Rectal smooth muscle tissue (tissue), 1 donor: ENCODE measurements at regions not wholly inside any gene's neighbourhood (a gene's known extent, or its start where the extent isn't known, plus 50 kb on each side); places are given as distances from the start of the nearest gene placed in this dataset.

Experiments used
- H3K27ac ChIP-seq: one replicate; pipeline ENCODE4 v1.7.0; 2013; ENCODE audit warnings: low read depth, low read length, inconsistent platforms
- H3K27me3 ChIP-seq: one replicate; pipeline ENCODE4 v1.7.0; 2013; ENCODE audit warnings: low read length; ENCODE audit not compliant: control insufficient read depth, insufficient read depth
- H3K36me3 ChIP-seq: one replicate; pipeline ENCODE4 v1.7.0; 2013; ENCODE audit warnings: low read length; ENCODE audit not compliant: control insufficient read depth, insufficient read depth
- H3K4me1 ChIP-seq: one replicate; pipeline ENCODE4 v1.7.0; 2013; ENCODE audit warnings: low read length; ENCODE audit not compliant: control insufficient read depth, insufficient read depth
- H3K4me3 ChIP-seq: one replicate; pipeline ENCODE4 v1.7.0; 2013; ENCODE audit warnings: low read length
- H3K9ac ChIP-seq: one replicate; pipeline ENCODE4 v1.7.0; 2013; ENCODE audit warnings: low read length

DNA sequence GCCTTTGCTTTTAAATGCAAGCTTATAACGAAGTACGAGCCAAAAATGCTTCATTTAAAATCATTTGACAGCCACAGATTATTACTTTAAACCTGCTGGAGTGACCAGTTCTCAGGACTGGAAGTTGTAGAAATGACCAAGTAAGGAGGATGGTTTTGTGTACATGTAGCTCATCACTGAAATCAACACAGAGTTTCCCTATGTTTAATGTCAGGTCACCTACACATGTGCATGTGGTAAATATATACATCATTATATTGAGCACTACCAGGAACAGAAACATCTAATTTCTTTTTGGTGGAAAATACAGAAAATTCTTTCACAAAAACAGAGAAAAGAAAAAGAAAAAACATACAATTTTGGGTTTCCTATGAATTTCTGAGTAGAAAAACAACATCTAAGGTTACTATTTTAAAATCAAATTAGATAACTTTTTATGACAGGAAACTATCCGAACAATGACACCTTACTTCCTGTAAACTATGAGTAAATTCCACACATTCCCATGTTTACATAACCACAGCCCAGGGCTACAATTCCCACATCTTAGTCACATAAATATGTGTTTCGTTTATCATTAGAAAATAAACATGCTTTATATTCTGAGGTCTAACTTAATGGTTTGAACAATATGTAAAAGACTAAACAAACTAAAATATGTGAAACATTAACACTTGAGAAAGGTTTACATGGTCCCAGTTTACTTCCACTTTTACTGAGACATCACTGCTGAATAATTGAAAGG, 73.6 kb downstream of the ZNF281 start:
- Histone ChIP-seq H3K27ac (no peak overlapping the region), H3K9ac (no peak overlapping the region), H3K4me3 (no peak overlapping the region), H3K4me1 (no peaks in the 10 kb centered on the region), H3K27me3 (no peaks in the 10 kb centered on the region), H3K36me3 (no peaks in the 10 kb centered on the region)

DNA sequence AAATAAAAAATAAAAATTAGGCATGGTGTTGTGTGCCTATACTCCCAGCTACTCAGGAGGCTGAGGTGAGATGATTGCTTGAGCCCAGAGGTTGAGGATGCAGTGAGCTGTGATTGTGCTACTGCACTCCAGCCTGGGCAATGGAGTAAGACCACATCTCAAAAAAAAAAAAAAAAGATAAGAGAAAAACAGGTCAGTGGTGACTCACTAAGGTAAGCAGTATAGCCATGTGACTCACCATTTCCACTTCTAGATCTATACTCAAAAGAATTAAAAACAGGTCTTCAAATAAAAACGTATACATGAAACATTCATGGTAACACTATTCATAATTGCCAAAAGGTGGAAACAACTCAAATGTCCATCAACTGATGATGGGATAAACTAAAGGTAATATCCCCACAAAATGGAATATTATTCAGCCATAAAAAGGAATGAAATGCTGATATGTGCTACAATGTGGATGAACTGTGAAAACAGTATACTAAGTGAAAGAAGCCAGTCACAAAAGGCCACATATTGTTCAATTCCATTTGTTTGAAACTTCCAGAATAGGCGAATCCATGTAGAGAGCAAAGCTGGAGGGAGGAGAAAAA, 75.1 kb downstream of the ZNF281 start:
- Histone ChIP-seq H3K36me3 (no peaks in the 10 kb centered on the region), H3K9ac (no peak overlapping the region), H3K27me3 (no peaks in the 10 kb centered on the region)

DNA sequence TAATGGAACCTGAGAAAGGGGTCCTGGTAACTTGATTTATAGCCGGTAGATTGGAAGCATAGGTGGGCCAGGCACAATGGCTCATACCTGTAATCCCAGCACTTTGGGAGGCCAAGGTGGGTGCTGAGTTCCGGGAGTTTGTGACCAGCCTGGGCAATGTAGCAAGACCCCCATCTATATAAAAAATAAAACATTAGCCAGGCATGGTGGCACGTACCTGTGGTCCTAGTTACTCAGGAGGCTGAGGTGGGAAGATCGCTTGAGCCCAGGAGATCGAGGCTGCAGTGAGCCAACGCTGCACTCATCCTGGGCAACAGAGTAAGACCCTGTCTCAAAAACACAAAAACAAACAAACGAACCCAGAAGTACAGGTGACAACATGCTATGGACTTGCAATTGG, 76.5 kb downstream of the ZNF281 start:
- Histone ChIP-seq H3K27me3 (no peaks in the 10 kb centered on the region), H3K36me3 (no peaks in the 10 kb centered on the region), H3K27ac (no peak overlapping the region), H3K4me1 (no peaks in the 10 kb centered on the region), H3K9ac (no peak overlapping the region), H3K4me3 (no peak overlapping the region)

More for the DNA sequence above, 75.1 kb downstream of the ZNF281 start:
- Histone ChIP-seq H3K4me3 (no peak overlapping the region), H3K4me1 (no peaks in the 10 kb centered on the region), H3K27ac (no peak overlapping the region)

DNA sequence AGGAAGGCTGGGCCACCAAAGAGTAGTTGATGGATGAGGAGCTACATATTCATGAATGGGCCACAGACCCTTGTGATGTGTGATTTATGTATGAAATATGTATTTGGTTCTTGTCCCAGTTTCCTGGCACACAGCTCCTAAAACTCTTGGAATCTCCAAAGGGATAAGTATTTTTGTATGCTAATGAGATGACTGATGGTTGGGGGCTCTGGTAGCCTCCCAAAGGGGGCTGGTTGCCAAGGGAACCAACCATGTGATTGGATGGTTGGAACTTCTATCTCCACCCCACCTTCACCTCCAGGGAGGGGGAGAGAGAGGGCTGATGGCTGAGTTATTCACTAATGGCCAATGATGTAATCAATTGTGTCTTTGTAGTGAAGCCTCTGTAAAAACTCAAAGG, 77.1 kb downstream of the ZNF281 start:
- Histone ChIP-seq H3K4me1 (no peaks in the 10 kb centered on the region), H3K9ac (no peak overlapping the region), H3K4me3 (no peak overlapping the region), H3K27ac (no peak overlapping the region), H3K27me3 (no peaks in the 10 kb centered on the region), H3K36me3 (no peaks in the 10 kb centered on the region)

DNA sequence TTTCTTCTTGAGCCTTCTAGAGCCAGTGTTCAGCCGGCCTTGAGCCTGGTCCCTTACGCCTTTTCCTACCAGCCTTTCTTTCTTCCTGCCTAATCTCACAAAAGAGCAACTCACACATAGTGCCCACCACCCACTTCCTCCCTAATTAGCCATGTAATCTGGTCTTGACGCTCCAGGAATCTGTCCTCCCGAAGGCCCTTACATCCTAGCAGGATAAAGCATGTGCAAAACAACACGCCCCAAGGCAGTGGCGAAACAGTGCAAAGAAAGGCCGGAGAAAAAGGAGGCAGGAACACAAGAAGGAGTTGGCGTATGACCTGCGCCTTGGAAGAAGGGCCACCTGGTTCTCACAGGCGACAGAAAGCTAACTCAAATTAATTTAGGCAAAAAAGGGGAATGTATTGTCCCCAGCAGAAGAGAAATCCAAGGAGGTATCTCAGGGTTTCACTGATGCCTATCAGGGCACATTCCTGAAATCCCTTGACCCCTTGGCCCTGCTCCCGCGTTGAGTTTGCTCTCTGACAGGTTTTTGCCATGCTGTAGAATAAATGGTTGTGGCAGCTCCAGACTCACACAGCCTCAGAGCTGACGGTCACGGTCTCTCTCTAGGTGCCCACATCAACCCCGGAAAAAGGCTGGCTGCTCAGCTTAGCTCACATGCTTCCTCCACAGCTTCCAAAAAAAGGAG, 79.0 kb downstream of the ZNF281 start:
- no peak overlapping the region for H3K27ac ChIP-seq
- H3K36me3 ChIP-seq: no peaks in the 10 kb centered on the region
- H3K27me3 ChIP-seq: no peaks in the 10 kb centered on the region
- H3K4me3 ChIP-seq: no peak overlapping the region
- no peak overlapping the region for H3K9ac ChIP-seq
- H3K4me1 ChIP-seq: no peaks in the 10 kb centered on the region

DNA sequence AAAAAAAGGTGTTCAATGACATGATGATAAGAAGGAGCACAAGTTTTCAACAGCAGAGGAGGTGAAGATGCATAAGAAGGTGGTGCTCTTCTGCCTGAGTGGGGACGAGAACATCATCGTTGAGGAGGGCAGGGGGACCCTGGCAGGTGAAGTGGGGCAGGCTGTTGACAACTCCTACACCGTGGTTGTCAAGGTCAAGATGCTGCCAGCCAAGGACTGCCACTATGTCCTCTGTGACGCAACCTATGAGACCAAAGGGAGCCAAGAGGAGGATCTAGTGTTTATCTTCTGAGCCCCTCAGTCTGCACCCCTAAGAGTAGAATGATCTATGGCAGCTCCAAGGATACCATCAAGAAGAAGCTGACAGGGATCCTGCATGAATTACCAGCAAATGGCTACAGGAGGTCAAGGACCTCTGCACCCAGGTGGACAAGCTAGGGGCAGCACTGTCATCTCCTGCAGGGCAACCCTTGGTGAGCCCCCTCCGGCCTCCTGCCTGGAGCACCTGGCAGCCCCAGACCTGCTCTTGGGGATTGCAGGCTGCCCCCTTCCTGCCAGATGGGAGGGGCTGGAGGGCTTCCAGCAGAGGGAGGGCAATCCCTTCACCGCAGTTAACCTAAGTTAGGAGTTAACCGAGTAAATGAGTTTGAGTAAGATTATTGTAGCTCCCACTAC, 80.5 kb downstream of the ZNF281 start:
- Histone ChIP-seq H3K27ac (no peak overlapping the region), H3K4me3 (no peak overlapping the region), H3K36me3 (no peaks in the 10 kb centered on the region), H3K27me3 (no peaks in the 10 kb centered on the region), H3K4me1 (no peaks in the 10 kb centered on the region), H3K9ac (no peak overlapping the region)

DNA sequence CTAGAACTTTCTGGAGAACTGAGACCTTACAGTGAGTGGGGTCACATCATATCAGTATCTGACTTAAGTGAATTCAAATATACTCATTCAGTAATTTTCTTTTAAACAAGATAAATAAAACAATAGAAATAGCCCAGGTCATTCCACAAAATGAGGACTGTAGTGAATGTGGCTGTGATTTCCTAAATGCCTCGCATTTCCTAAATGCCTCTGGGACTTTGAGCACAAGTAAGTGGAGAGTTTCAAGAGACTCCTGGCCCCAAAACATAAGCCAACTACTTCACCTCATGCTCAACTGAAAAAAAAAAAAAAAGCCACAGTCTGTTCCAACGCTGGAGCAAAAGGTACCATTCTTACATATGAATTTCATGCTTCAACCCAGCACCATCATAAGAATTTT, 81.5 kb downstream of the ZNF281 start:
- no peaks in the 10 kb centered on the region for H3K27me3 ChIP-seq
- no peak overlapping the region for H3K4me3 ChIP-seq
- no peak overlapping the region for H3K9ac ChIP-seq
- H3K4me1 ChIP-seq: no peaks in the 10 kb centered on the region
- no peaks in the 10 kb centered on the region for H3K36me3 ChIP-seq
- H3K27ac ChIP-seq: no peak overlapping the region

DNA sequence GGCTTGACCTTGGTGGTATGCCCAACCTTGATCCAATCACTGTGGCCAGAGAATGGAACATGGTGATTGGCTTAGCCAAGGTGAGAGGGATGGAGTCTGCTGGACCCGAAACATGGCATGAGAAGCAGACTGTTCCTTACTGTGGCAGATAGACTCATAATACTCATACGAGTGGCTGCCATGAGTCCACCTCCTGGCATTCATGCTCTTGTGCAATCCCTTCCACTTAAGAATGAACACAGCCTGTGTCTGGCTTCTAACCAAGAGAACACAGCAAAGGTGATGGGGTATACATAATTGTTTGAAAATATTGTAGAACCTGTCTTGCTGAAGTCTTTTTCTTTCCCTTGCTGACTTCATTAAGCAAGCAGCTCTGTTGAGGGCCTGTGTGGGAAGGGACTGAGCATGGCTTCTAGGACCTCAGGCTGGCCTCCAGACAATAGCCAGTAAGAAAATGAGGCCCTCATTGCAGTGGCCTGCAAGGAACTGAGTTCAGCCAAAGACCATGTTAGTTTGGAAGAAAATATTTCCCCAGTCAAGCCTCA, 85.9 kb downstream of the ZNF281 start:
- no peak overlapping the region for H3K9ac ChIP-seq
- no peak overlapping the region for H3K4me3 ChIP-seq
- no peak overlapping the region for H3K27ac ChIP-seq
- no peaks in the 10 kb centered on the region for H3K27me3 ChIP-seq
- no peaks in the 10 kb centered on the region for H3K36me3 ChIP-seq
- peaks cover 5% of the 10 kb centered on the region for H3K4me1 ChIP-seq

DNA sequence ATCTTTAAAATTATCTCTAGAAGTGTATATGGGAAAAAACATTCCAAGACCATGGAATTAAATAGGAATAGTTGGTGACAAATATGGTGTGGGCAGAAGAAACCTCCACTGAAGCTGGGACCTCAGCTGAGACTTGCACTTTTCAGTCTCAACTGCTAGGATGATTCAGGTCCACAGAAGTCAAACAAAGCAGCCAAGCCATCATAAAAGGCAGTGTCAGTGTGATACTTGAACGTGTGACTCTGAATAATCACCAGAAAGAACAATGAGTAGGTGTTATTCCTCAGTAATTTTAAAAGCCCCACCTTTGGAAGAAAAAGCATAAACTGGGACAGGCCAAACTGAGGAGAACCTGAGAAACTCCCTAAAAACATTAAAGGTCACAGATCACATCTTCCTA, 90.7 kb downstream of the ZNF281 start:
- H3K4me1 ChIP-seq: peaks cover 8% of the 10 kb centered on the region
- H3K27ac ChIP-seq: no peak overlapping the region
- no peaks in the 10 kb centered on the region for H3K27me3 ChIP-seq
- no peaks in the 10 kb centered on the region for H3K36me3 ChIP-seq
- no peak overlapping the region for H3K9ac ChIP-seq
- no peak overlapping the region for H3K4me3 ChIP-seq

DNA sequence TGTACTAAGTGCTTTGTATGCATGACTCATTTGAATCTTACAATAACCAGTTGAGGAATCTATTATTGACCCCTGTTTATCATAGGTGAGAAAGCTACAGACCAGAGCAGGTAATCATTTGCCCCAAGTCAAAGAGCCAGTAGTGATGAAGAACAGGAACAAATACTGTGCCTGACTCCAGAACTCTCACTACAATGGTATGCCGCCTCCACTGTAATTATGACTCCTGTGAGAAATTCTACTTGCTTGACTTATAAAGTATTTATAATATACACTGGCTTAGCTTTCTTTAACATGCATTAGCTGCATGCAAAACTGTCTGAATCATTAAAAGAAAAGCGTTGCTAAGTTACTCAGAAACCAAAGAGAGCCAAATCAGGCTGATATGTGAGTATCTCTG, 92.6 kb downstream of the ZNF281 start:
- Histone ChIP-seq H3K4me3 (no peak overlapping the region), H3K27ac (no peak overlapping the region), H3K27me3 (no peaks in the 10 kb centered on the region), H3K36me3 (no peaks in the 10 kb centered on the region), H3K9ac (no peak overlapping the region), H3K4me1 (peaks cover 8% of the 10 kb centered on the region)

DNA sequence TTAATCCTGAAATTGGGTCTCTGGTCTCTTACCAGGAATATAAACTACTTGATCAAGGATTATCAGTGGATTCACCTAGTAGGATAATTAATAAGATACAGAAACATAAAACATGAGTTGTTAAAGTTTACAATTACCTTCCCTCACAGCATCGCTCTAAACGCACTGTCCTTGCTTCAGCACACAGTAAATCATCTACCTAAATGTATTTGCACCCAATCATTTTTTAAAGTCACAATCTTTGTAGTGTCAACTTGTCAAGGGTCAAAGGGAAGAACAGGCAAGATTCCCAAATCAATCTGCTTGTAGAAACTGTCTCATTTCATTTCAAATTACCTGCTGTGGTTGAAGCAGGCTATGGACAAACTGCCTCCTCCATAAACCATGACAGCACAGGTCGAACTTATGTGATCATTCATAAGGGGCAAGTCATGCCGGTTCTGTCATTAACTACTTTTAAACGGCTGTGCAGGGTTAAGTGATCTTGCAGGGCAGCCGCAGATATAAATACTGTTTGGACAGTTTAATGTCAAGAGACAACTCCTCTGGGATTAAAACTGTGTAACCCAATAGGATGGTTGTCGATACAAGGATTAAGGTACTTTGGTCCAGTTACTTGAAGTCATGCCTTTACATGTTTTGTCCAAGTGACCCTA, 93.6 kb downstream of the ZNF281 start:
- no peak overlapping the region for H3K27ac ChIP-seq
- H3K4me1 ChIP-seq: peaks cover 6% of the 10 kb centered on the region
- H3K36me3 ChIP-seq: no peaks in the 10 kb centered on the region
- H3K4me3 ChIP-seq: no peak overlapping the region
- H3K9ac ChIP-seq: no peak overlapping the region
- no peaks in the 10 kb centered on the region for H3K27me3 ChIP-seq
